ENCODE measurements at regions not wholly inside any gene's neighbourhood (a gene's known extent, or its start where the extent isn't known, plus 50 kb on each side); places are given as distances from the start of the nearest gene placed in this dataset.
A peak's percentile ranks its signal among the peaks of the same experiment; 100 is the strongest.

GRCh38 chr2:183248866-183249567 lies 124.8 kb downstream of the NUP35 start:
- Histone ChIP-seq H3K9me3 (replicated peaks) (no peaks in the 10 kb centered on the region), H3K36me3 (no peaks in the 10 kb centered on the region), H3K27me3 (ENCODE audit: low read depth) (no peaks in the 10 kb centered on the region), H3K4me1 (no peaks in the 10 kb centered on the region), H3K4me3 (no peak overlapping the region), H3K27ac (replicated peaks) (no peak overlapping the region)
- TF ChIP-seq CTCF (IDR thresholded peaks at IDR 0.05; ENCODE audit: borderline replicate concordance) = peak; percentile 62
- intact Hi-C loops (cut with micrococcal nuclease) = no loop called here
- no peak for DNase-seq

DNA sequence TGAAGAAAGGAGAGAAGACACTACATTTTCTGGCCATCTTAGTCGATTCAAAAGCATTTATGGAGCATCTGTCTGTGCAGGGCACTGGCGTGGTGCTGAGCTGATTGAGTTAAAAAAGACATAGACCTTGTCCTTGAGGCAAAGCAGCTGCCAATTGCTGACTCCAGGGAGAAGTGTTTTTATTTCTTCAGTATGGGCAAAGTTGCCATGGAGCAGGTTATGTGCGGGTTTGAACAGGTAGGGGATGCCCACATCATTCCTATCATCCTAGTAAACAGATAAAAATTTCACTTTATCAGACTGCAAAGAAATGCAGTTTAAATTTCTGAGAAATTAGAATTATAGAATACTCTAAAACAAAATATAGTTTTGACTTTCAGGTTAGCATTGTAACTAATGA lies 125.8 kb downstream of the NUP35 start:
- DNase-seq = no peak
- intact Hi-C loops (cut with micrococcal nuclease) = no loop called here

DNA sequence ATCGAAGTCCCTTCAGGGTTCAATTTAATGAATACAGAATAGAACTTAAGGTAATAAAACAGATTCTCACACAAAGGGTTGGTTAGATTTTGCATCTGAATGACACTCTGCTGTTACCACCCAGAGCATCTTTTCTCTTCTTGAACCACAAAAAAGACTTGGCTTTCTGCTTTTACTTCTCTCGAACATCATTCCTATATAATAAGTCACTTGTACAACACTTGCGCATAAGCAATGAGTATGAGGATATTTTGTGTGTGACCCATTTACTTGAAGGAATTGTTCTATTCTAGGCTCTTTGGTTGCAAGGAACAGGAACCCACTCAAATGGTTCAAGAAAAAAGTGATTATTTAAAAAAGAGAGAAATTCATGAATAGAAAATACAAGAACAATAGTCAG lies 126.2 kb downstream of the NUP35 start:
- Histone ChIP-seq H3K9me3 (replicated peaks) (no peaks in the 10 kb centered on the region), H3K36me3 (no peaks in the 10 kb centered on the region), H3K27ac (replicated peaks) (no peak overlapping the region), H3K27me3 (ENCODE audit: low read depth) (no peaks in the 10 kb centered on the region), H3K4me1 (no peaks in the 10 kb centered on the region), H3K4me3 (no peak overlapping the region)
- no peak for DNase-seq
- no peak for TF ChIP-seq CTCF (IDR thresholded peaks at IDR 0.05; ENCODE audit: borderline replicate concordance)
- intact Hi-C loops (cut with micrococcal nuclease) = no loop called here

More for the DNA sequence above, 125.8 kb downstream of the NUP35 start:
- Histone ChIP-seq H3K27ac (replicated peaks) (no peak overlapping the region), H3K27me3 (ENCODE audit: low read depth) (no peaks in the 10 kb centered on the region), H3K36me3 (no peaks in the 10 kb centered on the region), H3K4me3 (no peak overlapping the region), H3K9me3 (replicated peaks) (no peaks in the 10 kb centered on the region), H3K4me1 (no peaks in the 10 kb centered on the region)
- TF ChIP-seq CTCF (IDR thresholded peaks at IDR 0.05; ENCODE audit: borderline replicate concordance) = no peak

GRCh38 chr2:183253441-183254130 lies 129.3 kb downstream of the NUP35 start:
- DNase-seq = no peak
- intact Hi-C loops (cut with micrococcal nuclease) = no loop called here
- TF ChIP-seq CTCF (IDR thresholded peaks at IDR 0.05; ENCODE audit: borderline replicate concordance) = no peak

GRCh38 chr2:183255411-183255810 lies 131.2 kb downstream of the NUP35 start:
- H3K27ac ChIP-seq (replicated peaks) = no peak overlapping the region
- H3K27me3 ChIP-seq (ENCODE audit: low read depth) = no peaks in the 10 kb centered on the region
- no peak for DNase-seq
- no peak for TF ChIP-seq CTCF (IDR thresholded peaks at IDR 0.05; ENCODE audit: borderline replicate concordance)
- no peaks in the 10 kb centered on the region for H3K36me3 ChIP-seq
- intact Hi-C loops (cut with micrococcal nuclease) = no loop called here
- H3K4me3 ChIP-seq = no peak overlapping the region
- H3K4me1 ChIP-seq = no peaks in the 10 kb centered on the region
- no peaks in the 10 kb centered on the region for H3K9me3 ChIP-seq (replicated peaks)

More at GRCh38 chr2:183253441-183254130, 129.3 kb downstream of the NUP35 start:
- Histone ChIP-seq H3K4me3 (no peak overlapping the region), H3K36me3 (no peaks in the 10 kb centered on the region), H3K4me1 (no peaks in the 10 kb centered on the region), H3K27ac (replicated peaks) (no peak overlapping the region), H3K27me3 (ENCODE audit: low read depth) (no peaks in the 10 kb centered on the region), H3K9me3 (replicated peaks) (no peaks in the 10 kb centered on the region)

Data from left ventricle myocardium inferior (tissue), 1 donor.